Femur (tissue), 1 donor: ENCODE measurements at regions not wholly inside any gene's neighbourhood (a gene's known extent, or its start where the extent isn't known, plus 50 kb on each side); places are given as distances from the start of the nearest gene placed in this dataset.

Source experiments
- DNase-seq: peaks from one replicate; pipeline ENCODE4 v3.0.0-alpha.2; 2017

GRCh38 chr13:31930490-31930889 is 101.1 kb upstream of the FRY start:
- no peak for DNase-seq

GRCh38 chr13:31930901-31931522 is 100.6 kb upstream of the FRY start:
- DNase-seq, result no peak

GRCh38 chr13:31937436-31937835 is 94.1 kb upstream of the FRY start:
- DNase-seq, result no peak

- no peak for DNase-seq
Observed at GRCh38 chr13:31940076-31940475, 91.5 kb upstream of the FRY start.

GRCh38 chr13:31943591-31943990 is 88.0 kb upstream of the FRY start:
- no peak for DNase-seq

- DNase-seq, result no peak
Observed at GRCh38 chr13:31944262-31945160, 87.1 kb upstream of the FRY start.

- DNase-seq, result peak; percentile 77
Observed at GRCh38 chr13:31945202-31945961, 86.2 kb upstream of the FRY start.

GRCh38 chr13:31946091-31946770 is 85.3 kb upstream of the FRY start:
- no peak for DNase-seq

- DNase-seq, result no peak
Observed at GRCh38 chr13:31947105-31947504, 84.5 kb upstream of the FRY start.

- no peak for DNase-seq
Observed at GRCh38 chr13:31947506-31947905, 84.1 kb upstream of the FRY start.

GRCh38 chr13:31949486-31949885 is 82.1 kb upstream of the FRY start:
- no peak for DNase-seq

GRCh38 chr13:31950111-31950815 is 81.3 kb upstream of the FRY start:
- no peak for DNase-seq

GRCh38 chr13:31951215-31951678 is 80.3 kb upstream of the FRY start:
- DNase-seq, result peak; percentile 67

GRCh38 chr13:31952641-31953380 is 78.8 kb upstream of the FRY start:
- no peak for DNase-seq

GRCh38 chr13:31955101-31955500 is 76.5 kb upstream of the FRY start:
- DNase-seq, result no peak

GRCh38 chr13:31955741-31956140 is 75.8 kb upstream of the FRY start:
- DNase-seq, result no peak

GRCh38 chr13:31956980-31957644 is 74.5 kb upstream of the FRY start:
- DNase-seq, result no peak

GRCh38 chr13:31957772-31958171 is 73.8 kb upstream of the FRY start:
- DNase-seq, result no peak

GRCh38 chr13:31962731-31963370 is 68.7 kb upstream of the FRY start:
- no peak for DNase-seq

GRCh38 chr13:31963631-31964030 is 67.9 kb upstream of the FRY start:
- no peak for DNase-seq
